Hematopoietic multipotent progenitor cell (in vitro differentiated cells): ENCODE measurements at regions not wholly inside any gene's neighbourhood (a gene's known extent, or its start where the extent isn't known, plus 50 kb on each side); places are given as distances from the start of the nearest gene placed in this dataset.
"Not testable (repeated sequence)": the region's sequence is repeated elsewhere in the genome, so short reads cannot be mapped to it uniquely, and the experiment has no call there.

ENCODE experiments used
- DNase-seq, 3 donors: peaks; one replicate each; pipeline ENCODE4 v3.0.0-alpha.2; 2011 to 2015; ENCODE audit warnings: low read depth in 2 of 3, low spot score in 2 of 3

DNA sequence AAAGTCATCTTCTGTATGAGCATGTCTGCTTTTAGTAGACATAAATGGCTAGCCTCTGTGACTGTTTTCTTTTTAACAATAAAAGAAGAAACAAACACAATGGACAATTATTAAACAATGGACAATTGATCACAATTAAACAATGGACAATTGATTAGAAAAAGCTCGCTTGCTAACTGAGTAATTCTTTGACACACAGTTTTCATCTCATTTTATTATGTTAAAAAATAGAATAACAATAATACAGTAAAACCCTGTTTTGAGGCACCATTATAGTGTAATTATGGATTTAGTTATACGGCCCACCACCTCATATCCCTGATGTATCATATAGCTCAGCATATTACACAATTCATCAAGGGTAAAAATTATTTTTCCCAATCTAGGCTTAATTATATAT lies 989.0 kb downstream of the LTN1 start:
- not testable (repeated sequence) for DNase-seq

DNA sequence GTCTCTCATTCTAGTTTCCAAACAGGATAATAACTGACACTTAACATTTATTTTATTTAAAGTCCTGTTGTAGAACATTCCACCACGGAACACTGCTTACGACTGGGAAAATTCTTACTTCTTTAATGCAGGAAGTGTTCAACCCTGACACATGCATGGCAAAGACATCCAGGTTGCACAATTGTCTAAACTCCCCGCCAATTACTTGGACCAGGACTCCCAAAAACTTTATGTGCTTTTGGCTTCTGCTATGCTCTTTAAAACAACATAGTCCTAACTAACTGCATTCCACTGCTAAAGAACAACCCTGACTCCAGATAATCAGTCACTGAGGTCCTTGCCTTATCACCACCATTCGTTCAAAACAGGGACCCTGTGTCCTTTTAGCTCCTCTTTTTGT lies 995.8 kb downstream of the LTN1 start:
- DNase-seq: not testable (repeated sequence)

DNA sequence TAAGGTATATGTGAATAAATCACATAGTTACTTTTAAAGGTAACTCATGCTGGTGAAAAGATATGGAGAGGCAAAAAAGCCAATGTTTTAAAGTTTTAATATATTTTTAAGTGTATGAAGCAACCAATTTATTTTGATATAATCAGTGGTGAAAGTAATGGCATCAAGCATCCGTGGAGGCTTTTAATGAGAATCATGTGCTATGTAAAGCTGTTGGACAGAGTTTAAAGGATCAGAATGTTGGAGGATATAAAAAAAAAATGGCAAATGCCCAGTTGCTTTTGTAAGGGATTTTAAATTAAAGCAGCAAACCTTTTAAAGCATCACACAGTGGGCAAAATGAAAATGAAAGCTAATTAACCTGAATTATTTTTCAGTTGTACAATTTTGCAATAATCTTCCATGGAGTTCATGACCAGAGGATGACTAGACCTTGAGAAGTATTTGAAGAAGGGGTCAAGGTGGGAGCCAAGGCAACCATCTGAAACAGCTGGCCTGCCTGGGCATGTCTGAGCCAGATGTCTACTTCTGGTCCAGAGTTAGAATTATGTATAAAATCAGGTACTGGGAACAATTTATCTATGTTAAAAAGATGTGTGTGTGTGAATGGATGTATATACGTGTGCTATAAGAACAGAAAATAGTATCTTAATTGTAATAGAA lies 1007.9 kb downstream of the LTN1 start:
- DNase-seq: not testable (repeated sequence)

DNA sequence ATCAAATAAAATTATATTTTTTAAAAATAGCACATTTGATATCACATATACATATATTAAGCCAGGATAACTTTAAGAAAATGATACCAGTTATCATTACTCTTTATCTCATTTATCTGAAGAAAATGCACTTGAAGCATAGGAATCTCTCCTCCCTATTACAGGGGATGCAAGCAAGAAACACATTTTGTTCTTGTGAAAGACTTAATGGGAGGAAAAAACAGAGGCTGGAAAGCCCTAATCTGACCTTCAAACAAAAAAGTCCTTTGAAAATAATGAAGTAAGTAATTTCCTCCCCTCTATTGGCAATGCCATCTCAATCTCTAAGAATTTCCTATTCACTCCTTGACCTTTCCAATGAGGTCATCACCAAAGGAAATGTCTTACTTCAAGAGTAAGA lies 1012.6 kb upstream of the ADAMTS5 start:
- not testable (repeated sequence) for DNase-seq

DNA sequence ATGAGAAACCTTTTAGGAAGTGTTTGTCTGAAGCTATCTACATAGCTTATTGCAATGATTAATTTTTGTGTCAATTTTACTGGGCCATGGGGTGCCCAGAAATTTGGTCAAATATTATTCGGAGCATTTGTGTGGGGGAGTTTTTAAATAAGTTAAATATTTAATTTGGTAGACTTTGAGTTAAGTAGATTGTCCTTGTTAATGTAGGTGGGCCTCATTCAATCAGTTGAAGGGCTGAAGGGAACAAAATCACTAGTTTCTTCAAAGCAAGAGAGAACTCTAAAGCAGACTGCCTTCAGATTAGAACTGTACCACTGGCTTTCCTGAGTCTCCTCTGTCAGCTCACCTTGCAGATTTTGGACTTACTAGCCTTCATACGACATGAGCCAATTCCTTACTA lies 1008.6 kb upstream of the ADAMTS5 start:
- DNase-seq: no peak

DNA sequence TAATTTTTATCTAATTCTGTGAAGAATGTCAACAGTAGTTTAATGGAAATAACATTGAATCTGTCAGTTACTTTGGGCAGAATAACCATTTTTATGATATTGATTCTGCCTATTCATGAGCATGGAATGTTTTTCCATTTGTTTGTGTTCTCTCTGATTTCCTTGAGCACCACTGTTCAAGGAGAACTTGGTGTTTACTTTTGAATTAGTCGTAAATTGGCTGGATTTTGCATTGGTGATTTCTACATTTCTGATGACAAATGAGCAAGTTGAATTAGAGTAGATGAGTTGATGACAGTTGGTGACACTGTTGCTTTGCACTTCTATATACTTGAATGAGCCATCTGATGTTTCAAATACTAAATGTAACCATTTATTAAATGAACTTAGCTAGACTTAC lies 1007.3 kb upstream of the ADAMTS5 start:
- DNase-seq: not testable (repeated sequence)

DNA sequence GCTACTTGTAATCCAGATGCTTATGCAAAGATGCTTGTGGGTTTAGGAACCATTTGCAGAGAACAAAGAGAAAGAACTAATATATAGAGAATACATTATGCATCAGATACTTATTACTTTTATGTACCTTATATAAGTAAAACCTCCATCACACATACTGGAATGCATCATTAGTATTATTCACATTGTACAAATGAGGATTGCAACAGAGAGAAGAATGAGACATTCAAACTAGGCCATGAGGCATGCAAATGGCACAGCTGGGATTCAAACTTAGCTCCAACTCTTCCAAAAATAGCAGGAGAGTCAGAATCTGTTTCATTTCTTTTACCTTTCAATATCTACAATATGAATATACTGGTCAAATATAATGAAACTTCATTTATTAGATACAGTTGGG lies 1001.4 kb upstream of the ADAMTS5 start:
- DNase-seq: not testable (repeated sequence)

DNA sequence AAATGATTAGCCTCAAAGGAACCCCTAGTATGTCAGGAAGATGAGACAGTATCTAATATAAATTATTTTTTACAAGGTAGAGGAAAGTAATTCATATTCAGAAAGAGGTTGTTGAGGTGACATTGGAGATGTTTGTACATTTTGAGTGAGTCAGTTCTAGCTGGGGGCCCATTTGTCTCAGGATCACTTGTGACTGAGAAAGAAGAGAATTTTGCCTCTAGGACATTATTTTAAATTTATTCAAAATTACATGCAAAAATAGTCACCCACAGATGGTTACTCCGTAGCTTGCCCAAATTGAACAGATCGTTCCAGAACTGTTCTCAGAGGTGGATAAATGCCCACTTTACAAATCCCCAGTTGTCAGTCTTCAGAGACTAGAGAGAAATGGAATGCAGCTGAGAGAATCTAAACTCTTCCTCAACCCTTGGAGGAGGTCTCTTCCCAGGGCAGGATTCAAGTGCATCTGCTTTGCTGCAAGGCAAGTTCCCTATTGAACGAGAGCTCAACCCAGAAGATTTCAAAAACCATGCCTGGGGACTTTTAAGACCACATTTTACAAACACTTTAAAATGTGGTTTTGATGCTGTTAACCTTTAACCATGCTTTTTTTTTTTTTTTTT lies 987.8 kb upstream of the ADAMTS5 start:
- DNase-seq: no peak

DNA sequence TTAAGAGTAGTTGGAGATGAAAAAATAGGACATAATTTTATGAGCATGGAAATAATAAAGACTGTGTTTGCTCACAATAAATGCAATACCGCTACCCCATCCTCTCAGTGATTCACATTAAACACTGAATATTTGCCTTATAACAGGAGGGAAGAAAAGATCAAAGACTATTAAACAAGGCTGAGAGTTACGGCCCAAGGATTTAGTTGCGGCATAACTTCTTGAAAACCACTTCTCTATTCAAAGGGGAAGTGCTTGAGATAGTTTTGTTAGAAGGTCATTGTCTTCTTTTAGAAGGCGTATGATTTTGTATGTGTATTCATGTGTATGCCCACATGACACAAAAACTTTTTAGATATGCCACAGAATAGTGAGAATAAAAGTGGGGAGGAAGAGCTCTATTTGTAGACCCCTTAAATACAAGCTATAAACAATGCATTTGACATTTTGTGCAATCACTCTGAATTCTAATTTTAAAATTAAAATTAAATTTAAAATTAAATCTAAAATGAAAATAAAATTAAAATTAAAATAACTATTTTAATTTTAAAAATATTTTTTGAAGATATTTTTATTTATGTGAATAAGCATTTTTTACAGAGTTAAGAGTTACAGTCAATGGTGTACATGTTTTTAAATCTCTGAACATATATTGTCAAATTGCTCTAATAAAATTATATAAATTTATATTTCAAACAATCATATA lies 986.6 kb upstream of the ADAMTS5 start:
- DNase-seq: peak in 1 of 3 donors; percentile 5

DNA sequence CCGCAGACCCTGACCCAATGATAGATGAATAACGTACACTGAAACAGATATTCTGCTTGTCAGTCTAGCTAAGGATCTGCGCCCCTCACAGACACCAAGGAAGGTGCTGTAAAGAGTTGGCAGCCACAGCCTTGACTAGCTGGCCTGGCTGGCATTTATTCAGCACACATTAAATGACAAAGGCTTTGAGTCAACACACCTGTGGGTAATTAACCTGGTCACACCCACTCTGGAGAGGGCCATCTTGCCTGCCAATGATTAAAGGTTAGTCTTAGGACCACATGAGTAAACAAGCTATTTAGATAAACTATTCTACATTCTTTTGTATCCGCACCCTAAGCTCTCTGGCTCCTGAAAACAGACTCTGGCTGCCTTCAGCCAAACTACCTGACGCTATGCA lies 982.2 kb upstream of the ADAMTS5 start:
- DNase-seq: not testable (repeated sequence)

DNA sequence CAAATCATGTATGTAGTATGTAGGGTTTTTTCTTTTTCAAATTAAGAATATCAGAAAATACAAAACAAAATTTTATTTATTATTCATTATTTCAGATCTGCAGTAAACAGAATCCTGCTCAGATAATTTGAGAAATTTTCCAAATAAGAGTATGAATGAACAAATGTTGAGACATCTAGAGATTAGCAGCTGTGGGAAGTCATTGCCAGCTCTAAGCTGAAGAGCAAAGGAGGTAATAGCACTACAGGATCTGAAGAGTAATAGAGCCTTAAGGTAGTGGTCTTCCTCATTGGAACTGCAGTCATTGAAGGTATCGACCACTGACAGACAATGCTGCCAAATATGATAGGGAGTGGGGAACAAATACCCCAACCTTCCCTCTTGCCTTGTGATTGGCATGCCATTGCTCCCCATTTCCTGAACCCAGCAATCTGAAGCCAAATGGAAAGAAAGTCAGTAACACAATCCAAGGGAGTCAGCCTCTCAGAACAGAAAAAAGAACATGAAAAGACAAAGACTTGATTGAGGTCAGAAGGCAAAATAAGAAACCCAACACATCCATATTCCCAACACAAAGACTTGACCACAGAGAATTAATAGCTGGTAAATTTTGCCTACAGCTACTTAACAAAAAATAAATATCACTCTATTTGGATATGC lies 963.4 kb upstream of the ADAMTS5 start:
- not testable (repeated sequence) for DNase-seq

DNA sequence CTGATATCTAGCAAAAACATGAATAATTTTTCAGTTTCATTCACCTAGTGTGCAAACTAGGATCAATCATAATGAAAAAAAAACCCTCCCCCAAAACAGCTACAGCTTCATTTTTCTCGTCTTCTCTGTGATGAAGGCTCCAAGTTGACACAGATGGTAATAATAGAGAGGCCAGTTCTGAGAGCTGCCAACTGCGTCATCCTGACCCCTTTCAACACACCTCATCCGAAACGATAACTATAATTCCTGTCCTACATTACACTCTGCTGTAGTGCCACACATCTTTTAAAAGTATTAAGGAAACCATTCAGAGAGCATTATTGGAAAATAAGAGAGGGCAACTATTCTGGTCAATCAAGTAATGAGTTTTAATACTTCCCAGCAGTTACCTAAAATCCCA lies 962.3 kb upstream of the ADAMTS5 start:
- not testable (repeated sequence) for DNase-seq

DNA sequence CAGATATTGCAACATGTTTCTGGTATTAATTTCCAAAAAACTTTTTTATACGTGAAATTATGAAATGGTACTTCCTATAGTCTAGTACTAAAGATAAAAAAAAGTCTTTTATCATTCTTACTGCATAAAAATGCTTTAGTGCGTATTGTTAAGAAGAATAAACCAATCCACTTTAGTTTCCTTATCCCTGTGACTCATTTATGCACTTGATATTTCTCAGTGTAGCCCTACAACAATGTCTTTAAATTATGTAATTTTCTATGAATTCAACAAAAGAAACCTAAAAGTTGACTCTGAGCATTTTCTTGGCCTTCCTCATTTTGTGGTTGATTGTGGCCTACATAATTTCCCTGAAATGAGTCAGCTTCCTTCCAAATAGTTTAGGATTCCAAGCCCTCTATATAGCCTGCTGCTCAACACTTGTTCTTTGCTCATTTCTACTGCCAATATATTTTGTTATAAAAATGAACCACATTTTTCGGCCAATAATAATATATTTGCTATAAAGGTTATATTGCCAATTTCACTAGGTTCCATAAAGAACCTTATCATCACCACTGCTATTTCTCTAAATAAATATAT lies 961.7 kb upstream of the ADAMTS5 start:
- DNase-seq: peak in 2 of 3 donors; percentile 9 to 14

DNA sequence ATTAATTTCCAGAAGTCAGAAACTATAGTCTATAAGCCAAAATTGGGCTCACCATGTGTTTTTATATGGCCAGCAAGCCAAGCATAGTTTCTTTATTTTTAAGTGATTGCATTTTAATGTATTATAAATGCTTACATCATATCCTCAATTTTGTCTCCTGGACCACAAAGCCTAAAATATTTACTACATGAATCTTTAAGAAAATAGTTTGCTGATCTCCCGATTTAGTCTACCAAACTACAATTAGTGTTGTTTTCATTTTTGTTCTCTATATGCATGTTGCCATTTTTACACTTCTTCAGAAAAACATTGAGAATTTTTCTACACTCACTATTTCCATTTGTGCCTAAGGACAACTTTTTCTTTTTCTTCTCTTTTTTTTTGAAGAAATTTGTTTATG lies 954.5 kb upstream of the ADAMTS5 start:
- not testable (repeated sequence) for DNase-seq

DNA sequence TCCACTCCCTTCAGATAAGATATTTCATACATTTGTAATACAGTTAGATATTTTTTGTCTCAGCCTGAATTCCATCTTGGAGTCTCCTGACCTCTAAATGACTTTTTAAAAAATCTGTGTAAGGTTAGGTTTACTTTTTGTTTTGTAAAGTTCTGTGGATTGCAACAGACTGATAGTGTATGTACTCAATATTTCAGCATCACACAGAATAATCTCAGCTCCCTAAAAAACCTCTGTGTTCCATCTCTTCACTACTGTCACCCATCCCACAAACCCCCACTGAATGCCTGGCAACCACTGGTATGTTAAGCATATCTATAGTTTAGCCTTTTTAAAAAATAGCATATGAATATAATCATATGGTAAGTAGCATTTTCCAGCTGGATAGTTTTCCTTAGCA lies 951.1 kb upstream of the ADAMTS5 start:
- not testable (repeated sequence) for DNase-seq

DNA sequence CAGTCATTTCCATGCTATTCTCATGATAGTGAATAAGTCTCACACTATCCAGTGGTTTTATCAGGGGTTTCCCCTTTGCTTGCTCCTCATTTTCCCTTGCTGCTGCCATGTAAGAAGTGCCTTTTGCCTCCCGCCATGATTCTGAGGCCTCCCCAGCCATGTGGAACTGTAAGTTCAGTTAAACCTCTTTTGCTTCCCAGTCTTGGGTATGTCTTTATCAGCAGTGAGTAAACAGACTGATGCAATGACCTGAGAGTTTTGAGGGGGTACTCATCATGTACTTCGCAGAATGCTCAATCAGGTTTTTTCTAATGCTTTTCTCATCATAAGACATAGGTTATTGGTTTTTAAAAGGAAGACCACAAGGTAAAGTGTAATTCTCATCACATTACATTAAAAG lies 949.4 kb upstream of the ADAMTS5 start:
- DNase-seq: not testable (repeated sequence)

DNA sequence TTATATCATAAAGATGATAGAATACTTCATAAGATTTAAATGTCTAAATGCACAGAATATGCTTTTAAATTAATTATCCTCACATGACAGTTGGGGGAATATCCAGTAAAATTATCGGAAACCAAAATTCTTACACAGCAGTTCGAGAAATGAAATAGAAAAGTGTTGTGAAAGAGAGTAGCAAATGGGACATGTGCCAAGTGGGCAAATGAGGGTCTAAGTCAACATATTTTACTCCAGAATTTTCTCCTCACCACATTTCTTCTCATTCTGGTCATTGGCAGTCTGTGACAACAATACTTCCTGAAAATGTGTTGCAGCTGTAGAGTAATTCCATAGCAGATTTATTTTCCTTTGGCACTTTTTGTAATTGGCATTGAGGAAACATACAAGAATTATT lies 945.2 kb upstream of the ADAMTS5 start:
- DNase-seq: not testable (repeated sequence)

DNA sequence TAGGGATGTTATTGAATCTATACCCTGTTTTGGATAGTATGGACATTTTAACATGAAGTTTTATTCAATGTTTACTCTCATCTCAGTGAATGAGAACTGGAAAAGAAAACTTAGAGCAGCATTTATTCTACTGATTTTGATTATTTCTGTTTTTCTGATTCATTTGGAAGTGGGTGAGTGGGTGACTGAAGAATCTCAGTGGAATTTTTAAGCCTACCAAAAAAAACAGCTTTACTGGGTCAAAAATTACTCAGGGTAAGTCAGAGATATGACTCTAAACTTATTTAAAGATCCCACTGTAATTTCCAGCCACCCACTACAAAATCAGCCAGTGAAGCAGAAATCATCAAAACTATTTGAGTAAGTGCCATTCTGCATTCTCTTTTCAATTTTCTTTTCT lies 942.6 kb upstream of the ADAMTS5 start:
- not testable (repeated sequence) for DNase-seq

DNA sequence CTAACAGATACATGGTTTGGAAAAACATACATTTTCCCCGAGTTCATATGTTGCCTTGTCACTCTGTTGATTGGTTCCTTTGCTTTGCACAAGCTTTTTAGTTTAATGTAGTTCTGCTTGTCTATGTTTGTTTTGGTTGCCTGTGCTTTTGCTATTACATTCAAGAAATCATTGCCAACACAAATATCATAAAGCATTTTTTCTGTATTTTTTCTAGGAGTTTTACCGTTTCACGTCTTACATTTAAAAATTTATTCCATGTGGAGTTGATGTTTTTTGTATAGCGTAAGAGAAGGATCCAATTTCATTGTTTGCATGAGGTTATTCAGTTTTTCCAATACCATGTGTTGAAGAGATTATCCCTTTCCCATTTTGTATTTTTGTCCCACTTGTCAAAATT lies 941.9 kb upstream of the ADAMTS5 start:
- DNase-seq: not testable (repeated sequence)

DNA sequence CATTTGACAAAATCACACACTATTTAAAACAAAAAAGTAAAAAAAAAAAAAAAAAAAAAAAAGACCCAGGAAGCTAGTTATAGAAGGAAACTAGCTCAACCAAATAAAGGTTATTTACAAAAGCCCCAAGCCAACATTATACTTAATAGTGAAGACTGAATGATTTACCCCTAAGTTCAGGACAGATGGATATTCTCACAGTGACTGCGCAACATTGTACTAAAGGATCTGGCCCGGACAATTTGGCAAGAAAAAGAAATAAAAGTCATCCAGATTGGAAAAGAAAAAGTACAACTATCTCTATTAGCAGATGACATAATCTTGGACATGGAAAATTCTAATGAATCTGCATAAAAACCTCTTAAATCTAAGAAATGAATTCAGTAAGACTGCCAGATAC lies 936.0 kb upstream of the ADAMTS5 start:
- DNase-seq: not testable (repeated sequence)

DNA sequence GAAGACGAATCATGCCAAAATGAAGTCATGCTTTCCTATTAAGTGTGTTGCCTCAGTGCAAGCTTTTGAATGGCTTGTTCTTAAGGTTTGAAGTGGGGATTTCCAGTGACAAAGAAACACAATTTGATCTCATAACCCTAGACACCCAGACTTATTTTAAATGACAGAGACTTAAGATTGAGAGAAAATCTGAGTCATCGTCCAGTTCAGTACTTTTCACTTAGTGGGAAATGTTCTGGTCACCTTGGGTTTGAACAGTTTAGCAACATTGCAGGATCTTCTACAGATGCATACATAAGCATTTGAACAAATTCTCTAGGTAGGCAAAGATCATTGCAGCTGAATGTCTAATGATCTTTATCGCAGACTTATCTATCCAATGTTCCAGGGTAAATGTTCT lies 926.7 kb upstream of the ADAMTS5 start:
- not testable (repeated sequence) for DNase-seq
